ENCODE measurements at regions not wholly inside any gene's neighbourhood (a gene's known extent, or its start where the extent isn't known, plus 50 kb on each side); places are given as distances from the start of the nearest gene placed in this dataset.

DNA sequence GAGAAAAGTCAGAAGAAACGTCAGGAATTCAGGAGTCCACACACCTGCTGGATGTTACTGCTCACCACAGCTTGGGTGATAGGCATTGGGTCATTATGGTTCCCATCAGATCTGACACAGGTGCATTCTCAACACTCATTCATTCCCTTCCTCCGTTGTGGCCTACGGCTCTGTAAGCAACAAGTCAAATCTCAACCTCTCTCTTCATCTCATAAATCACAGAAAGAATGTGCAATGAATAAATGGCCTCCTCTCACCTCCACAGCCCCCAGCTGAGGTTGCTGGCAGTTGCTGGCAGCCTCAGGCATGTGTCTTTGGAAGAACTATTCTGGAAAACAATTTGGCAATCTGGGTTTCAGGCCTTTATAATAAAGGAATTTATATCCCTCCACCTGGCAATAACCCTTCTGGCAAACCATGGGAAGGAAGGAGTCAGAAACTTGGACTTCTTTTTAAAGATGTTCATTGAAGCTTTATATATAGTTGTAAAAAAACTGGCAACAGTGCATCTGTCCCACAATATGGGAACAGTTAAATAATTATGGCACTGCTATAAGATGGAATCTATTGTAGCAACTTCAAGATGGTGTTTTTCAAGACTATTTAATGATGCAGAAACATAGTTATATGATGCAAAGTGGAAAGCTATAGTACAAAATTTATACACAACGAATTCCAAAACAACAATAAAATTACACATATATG is 175.4 kb downstream of the ANAPC1 start:
- H3K27ac ChIP-seq (ENCODE audit: low read depth in 2 of 2, low read length in 1 of 2), result no peak overlapping the region
- 61 to 65% methylated on average over 4 of the region's 4 CpGs for WGBS, 2 donors
- no peaks in the 10 kb centered on the region for H3K27me3 ChIP-seq (ENCODE audit: control insufficient read depth in 1 of 2, insufficient read depth in 2 of 2, low read length in 2 of 2)
- no peak overlapping the region for H3K4me3 ChIP-seq (ENCODE audit: low read depth in 1 of 2, low read length in 2 of 2)
- H3K4me1 ChIP-seq (ENCODE audit: control insufficient read depth in 2 of 2, insufficient read depth in 2 of 2, low read length in 1 of 2), result peaks cover 10 to 26% of the 10 kb centered on the region in 2 donors
- H3K9me3 ChIP-seq (ENCODE audit: control insufficient read depth in 2 of 2, insufficient read depth in 1 of 2, low read depth in 1 of 2, low read length in 1 of 2), result peaks cover 0 to 6% of the 10 kb centered on the region in 2 donors
- no peaks in the 10 kb centered on the region for H3K36me3 ChIP-seq (ENCODE audit: control insufficient read depth in 2 of 2, insufficient read depth in 2 of 2, low read length in 1 of 2)

DNA sequence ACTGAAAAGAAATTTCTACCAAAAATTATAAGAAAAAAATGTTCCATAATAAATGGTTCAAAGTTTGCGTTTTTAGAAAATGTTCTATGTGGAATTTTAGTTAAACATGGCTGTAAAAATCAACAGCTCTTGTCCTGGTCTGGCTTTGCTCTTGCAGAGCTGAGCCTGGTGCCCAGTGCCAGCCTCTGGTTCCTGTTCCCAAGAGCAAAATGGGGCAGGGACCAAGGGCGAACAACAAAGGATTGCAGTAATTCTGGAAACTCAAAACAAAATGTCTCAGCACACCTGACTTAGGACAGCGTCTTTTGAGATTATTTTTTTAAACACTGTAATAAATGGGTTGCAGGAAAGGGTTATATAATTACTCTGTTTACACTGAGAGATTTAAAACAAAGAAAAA is 174.7 kb downstream of the ANAPC1 start:
- 72 to 73% methylated on average over 3 of the region's 3 CpGs for WGBS, 2 donors
- no peak overlapping the region for H3K27ac ChIP-seq (ENCODE audit: low read depth in 2 of 2, low read length in 1 of 2)
- H3K36me3 ChIP-seq (ENCODE audit: control insufficient read depth in 2 of 2, insufficient read depth in 2 of 2, low read length in 1 of 2), result no peaks in the 10 kb centered on the region
- no peak overlapping the region for H3K4me3 ChIP-seq (ENCODE audit: low read depth in 1 of 2, low read length in 2 of 2)
- no peaks in the 10 kb centered on the region for H3K27me3 ChIP-seq (ENCODE audit: control insufficient read depth in 1 of 2, insufficient read depth in 2 of 2, low read length in 2 of 2)
- H3K9me3 ChIP-seq (ENCODE audit: control insufficient read depth in 2 of 2, insufficient read depth in 1 of 2, low read depth in 1 of 2, low read length in 1 of 2), result peaks cover 0 to 6% of the 10 kb centered on the region in 2 donors
- peaks cover 10 to 22% of the 10 kb centered on the region in 2 donors for H3K4me1 ChIP-seq (ENCODE audit: control insufficient read depth in 2 of 2, insufficient read depth in 2 of 2, low read length in 1 of 2)

DNA sequence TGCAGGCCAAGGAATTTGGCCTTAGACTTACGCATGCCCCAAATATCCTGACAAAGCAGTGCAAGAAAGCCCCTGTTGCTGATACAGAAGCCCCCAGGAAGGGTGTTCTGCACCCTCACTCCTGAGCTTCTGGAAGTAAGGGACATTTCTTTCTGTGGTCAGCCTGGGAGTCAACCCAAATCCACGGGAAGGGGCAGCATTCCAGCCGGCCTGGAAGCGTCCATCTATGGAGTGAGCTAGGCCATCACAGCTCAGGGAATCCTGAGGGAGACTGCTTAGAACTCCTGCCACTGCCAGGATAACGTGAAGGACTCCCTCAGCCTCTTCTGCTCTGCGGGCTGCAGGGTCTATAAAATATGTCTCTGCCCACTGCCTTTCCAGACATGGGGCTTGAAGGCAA is 173.9 kb downstream of the ANAPC1 start:
- Histone ChIP-seq H3K9me3 (ENCODE audit: control insufficient read depth in 2 of 2, insufficient read depth in 1 of 2, low read depth in 1 of 2, low read length in 1 of 2) (peaks cover 0 to 6% of the 10 kb centered on the region in 2 donors), H3K27ac (ENCODE audit: low read depth in 2 of 2, low read length in 1 of 2) (no peak overlapping the region), H3K27me3 (ENCODE audit: control insufficient read depth in 1 of 2, insufficient read depth in 2 of 2, low read length in 2 of 2) (no peaks in the 10 kb centered on the region), H3K36me3 (ENCODE audit: control insufficient read depth in 2 of 2, insufficient read depth in 2 of 2, low read length in 1 of 2) (no peaks in the 10 kb centered on the region), H3K4me1 (ENCODE audit: control insufficient read depth in 2 of 2, insufficient read depth in 2 of 2, low read length in 1 of 2) (peaks cover 10 to 19% of the 10 kb centered on the region in 2 donors), H3K4me3 (ENCODE audit: low read depth in 1 of 2, low read length in 2 of 2) (no peak overlapping the region)
- WGBS, 2 donors, result 69 to 76% methylated on average over 6 of the region's 6 CpGs

DNA sequence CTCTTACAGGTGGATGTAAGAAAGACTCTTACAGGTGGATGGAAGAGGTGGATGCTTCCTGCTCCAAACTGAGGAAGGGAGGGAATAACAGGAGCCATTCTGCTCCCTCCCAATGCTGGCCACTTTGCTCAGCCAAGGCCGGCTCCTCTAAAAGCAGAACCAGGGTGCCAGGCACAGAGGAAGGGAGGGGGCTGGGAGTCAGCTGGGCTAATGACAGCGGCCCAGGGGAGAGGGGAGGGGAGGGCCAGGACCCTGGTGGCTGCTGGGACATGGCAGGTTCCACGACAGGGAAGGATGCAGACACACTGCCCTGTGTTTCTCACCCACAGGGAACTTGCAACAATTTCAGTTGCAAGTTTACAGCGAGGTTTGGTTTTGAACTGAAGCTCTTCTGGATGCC is 173.4 kb downstream of the ANAPC1 start:
- H3K27me3 ChIP-seq (ENCODE audit: control insufficient read depth in 1 of 2, insufficient read depth in 2 of 2, low read length in 2 of 2), result no peaks in the 10 kb centered on the region

DNA sequence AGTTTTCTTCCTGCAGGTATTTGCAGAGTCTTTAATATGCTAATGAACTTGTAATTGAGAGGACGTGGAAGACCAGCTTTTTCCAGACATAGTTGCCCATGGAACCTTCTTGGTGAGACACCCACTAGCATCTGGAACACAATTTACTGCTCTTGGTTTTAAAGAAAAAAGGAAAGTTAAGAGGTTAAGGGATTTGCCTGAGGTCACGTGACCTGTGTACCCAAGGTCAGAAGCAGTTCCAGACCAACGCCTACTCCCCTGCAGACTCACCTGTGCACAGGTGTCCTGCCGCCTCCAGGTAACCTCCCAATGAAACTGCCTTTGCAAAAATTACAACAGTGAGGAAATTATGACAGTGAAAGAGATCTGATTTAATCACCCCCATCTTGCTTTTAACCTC is 172.7 kb downstream of the ANAPC1 start:
- Histone ChIP-seq H3K27me3 (ENCODE audit: control insufficient read depth in 1 of 2, insufficient read depth in 2 of 2, low read length in 2 of 2) (no peaks in the 10 kb centered on the region), H3K9me3 (ENCODE audit: control insufficient read depth in 2 of 2, insufficient read depth in 1 of 2, low read depth in 1 of 2, low read length in 1 of 2) (peaks cover 0 to 6% of the 10 kb centered on the region in 2 donors), H3K4me1 (ENCODE audit: control insufficient read depth in 2 of 2, insufficient read depth in 2 of 2, low read length in 1 of 2) (peaks cover 7 to 15% of the 10 kb centered on the region in 2 donors), H3K27ac (ENCODE audit: low read depth in 2 of 2, low read length in 1 of 2) (no peak overlapping the region), H3K36me3 (ENCODE audit: control insufficient read depth in 2 of 2, insufficient read depth in 2 of 2, low read length in 1 of 2) (no peaks in the 10 kb centered on the region), H3K4me3 (ENCODE audit: low read depth in 1 of 2, low read length in 2 of 2) (no peak overlapping the region)
- 92 to 93% methylated on average over 4 of the region's 4 CpGs for WGBS, 2 donors

More for the DNA sequence above, 173.4 kb downstream of the ANAPC1 start:
- Histone ChIP-seq H3K9me3 (ENCODE audit: control insufficient read depth in 2 of 2, insufficient read depth in 1 of 2, low read depth in 1 of 2, low read length in 1 of 2) (peaks cover 0 to 6% of the 10 kb centered on the region in 2 donors), H3K36me3 (ENCODE audit: control insufficient read depth in 2 of 2, insufficient read depth in 2 of 2, low read length in 1 of 2) (no peaks in the 10 kb centered on the region), H3K4me3 (ENCODE audit: low read depth in 1 of 2, low read length in 2 of 2) (no peak overlapping the region), H3K27ac (ENCODE audit: low read depth in 2 of 2, low read length in 1 of 2) (no peak overlapping the region), H3K4me1 (ENCODE audit: control insufficient read depth in 2 of 2, insufficient read depth in 2 of 2, low read length in 1 of 2) (peaks cover 7 to 15% of the 10 kb centered on the region in 2 donors)
- 87 to 94% methylated on average over 4 of the region's 4 CpGs for WGBS, 2 donors

DNA sequence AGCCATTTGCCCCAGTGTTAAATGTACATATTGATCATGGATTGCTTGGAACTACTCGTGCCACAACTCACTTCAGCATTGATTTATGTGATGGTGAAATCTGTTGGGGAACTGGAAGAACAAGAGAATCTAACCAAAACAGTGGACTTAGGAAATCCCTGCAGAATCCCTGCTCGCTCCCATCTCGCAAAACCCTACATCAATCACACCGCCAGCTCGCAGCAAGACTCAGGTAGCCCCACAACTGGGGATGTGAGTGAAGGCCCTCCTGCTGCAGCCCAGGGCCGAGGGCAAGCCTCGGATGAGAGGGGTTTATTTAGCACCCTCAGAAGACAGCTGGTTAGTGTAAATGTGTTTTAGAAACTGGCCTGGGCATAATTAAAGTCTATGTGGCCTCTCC is 171.6 kb downstream of the ANAPC1 start:
- peaks cover 0 to 7% of the 10 kb centered on the region in 2 donors for H3K4me1 ChIP-seq (ENCODE audit: control insufficient read depth in 2 of 2, insufficient read depth in 2 of 2, low read length in 1 of 2)
- no peaks in the 10 kb centered on the region for H3K36me3 ChIP-seq (ENCODE audit: control insufficient read depth in 2 of 2, insufficient read depth in 2 of 2, low read length in 1 of 2)
- H3K27me3 ChIP-seq (ENCODE audit: control insufficient read depth in 1 of 2, insufficient read depth in 2 of 2, low read length in 2 of 2), result no peaks in the 10 kb centered on the region

DNA sequence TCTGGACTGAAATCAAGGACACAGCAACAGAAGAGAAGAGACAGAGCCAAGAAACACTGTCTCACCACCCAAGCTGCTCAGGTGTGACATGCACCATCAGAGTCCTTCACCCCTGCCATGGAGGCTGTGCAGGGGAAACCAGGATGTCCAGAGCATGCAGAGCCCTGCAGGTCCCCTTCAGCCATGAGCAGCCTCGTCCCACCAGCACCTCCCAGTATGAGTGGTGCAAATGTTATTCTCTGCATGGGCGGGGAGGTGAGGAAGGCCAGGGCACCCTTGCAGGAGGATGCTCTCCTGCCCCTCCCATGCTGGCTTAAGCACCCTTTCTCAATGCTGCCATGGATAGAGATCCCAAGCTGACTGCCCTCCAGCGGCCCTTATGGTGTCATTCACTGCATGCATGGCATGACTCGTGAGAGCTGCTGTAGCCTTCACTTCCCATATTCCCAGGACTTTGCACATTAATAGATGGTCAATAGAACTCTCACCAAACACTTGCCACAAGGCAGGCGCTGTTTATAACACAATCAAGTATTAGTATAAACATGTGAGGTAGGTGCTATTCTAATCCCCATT is 171.0 kb downstream of the ANAPC1 start:
- Histone ChIP-seq H3K4me1 (ENCODE audit: control insufficient read depth in 2 of 2, insufficient read depth in 2 of 2, low read length in 1 of 2) (peaks cover 0 to 7% of the 10 kb centered on the region in 2 donors), H3K4me3 (ENCODE audit: low read depth in 1 of 2, low read length in 2 of 2) (no peak overlapping the region), H3K9me3 (ENCODE audit: control insufficient read depth in 2 of 2, insufficient read depth in 1 of 2, low read depth in 1 of 2, low read length in 1 of 2) (peaks cover 0 to 6% of the 10 kb centered on the region in 2 donors), H3K27me3 (ENCODE audit: control insufficient read depth in 1 of 2, insufficient read depth in 2 of 2, low read length in 2 of 2) (no peaks in the 10 kb centered on the region), H3K27ac (ENCODE audit: low read depth in 2 of 2, low read length in 1 of 2) (no peak overlapping the region), H3K36me3 (ENCODE audit: control insufficient read depth in 2 of 2, insufficient read depth in 2 of 2, low read length in 1 of 2) (no peaks in the 10 kb centered on the region)
- WGBS, 2 donors, result 91 to 93% methylated on average over 5 of the region's 5 CpGs

More for the DNA sequence above, 171.6 kb downstream of the ANAPC1 start:
- WGBS, 2 donors, result 82 to 91% methylated on average over 7 of the region's 7 CpGs
- Histone ChIP-seq H3K9me3 (ENCODE audit: control insufficient read depth in 2 of 2, insufficient read depth in 1 of 2, low read depth in 1 of 2, low read length in 1 of 2) (peaks cover 0 to 6% of the 10 kb centered on the region in 2 donors), H3K4me3 (ENCODE audit: low read depth in 1 of 2, low read length in 2 of 2) (no peak overlapping the region), H3K27ac (ENCODE audit: low read depth in 2 of 2, low read length in 1 of 2) (no peak overlapping the region)

DNA sequence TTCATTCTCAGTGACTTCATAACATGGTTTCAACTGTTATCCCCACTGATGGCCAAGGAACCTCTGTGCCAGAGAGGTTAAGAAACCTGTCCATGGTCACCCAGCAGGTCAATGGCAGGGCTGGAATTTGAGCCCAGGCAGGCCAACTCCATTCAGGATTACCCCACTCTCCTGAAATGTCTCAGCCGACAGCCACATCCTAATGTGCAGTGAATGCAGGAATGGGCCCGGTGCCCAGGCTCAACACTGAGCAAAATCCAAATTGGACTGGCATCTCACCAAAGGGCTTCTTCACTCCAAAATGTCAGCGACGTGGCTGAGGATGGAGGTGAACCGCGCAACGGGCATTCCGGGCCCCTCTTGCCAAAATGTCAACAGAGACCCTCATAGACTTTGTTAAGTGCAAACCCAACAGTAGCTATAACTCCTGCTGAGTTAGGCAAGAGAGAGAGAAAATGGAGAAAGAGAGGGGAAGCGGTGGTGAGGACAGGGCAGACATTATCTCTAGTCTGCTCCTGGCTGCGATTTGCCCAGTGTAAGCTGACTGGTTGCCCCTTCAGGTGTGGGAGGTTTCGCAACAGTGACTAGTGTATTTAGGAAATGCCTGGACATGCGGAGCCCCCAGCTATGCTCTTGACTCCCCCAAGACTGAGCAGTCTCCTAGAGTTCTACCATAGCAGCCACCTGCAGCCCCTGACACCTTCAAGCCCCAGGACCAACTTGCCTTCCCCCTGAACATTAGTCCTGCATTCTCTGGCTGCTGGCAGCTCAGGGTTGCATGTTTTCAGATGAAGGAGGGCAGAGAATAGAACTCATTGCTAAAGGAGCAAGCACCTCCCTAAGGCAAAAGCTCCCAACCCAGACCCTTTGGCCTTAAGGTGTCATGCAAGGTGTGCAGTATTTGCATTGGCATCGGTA is 167.7 kb downstream of the ANAPC1 start:
- no peaks in the 10 kb centered on the region for H3K27me3 ChIP-seq (ENCODE audit: control insufficient read depth in 1 of 2, insufficient read depth in 2 of 2, low read length in 2 of 2)
- WGBS, 2 donors, result 71 to 79% methylated on average over 13 of the region's 13 CpGs
- no peaks in the 10 kb centered on the region for H3K36me3 ChIP-seq (ENCODE audit: control insufficient read depth in 2 of 2, insufficient read depth in 2 of 2, low read length in 1 of 2)
- H3K4me1 ChIP-seq (ENCODE audit: control insufficient read depth in 2 of 2, insufficient read depth in 2 of 2, low read length in 1 of 2), result no peaks in the 10 kb centered on the region
- H3K9me3 ChIP-seq (ENCODE audit: control insufficient read depth in 2 of 2, insufficient read depth in 1 of 2, low read depth in 1 of 2, low read length in 1 of 2), result peaks cover 0 to 6% of the 10 kb centered on the region in 2 donors
- no peak overlapping the region for H3K27ac ChIP-seq (ENCODE audit: low read depth in 2 of 2, low read length in 1 of 2)
- no peak overlapping the region for H3K4me3 ChIP-seq (ENCODE audit: low read depth in 1 of 2, low read length in 2 of 2)

DNA sequence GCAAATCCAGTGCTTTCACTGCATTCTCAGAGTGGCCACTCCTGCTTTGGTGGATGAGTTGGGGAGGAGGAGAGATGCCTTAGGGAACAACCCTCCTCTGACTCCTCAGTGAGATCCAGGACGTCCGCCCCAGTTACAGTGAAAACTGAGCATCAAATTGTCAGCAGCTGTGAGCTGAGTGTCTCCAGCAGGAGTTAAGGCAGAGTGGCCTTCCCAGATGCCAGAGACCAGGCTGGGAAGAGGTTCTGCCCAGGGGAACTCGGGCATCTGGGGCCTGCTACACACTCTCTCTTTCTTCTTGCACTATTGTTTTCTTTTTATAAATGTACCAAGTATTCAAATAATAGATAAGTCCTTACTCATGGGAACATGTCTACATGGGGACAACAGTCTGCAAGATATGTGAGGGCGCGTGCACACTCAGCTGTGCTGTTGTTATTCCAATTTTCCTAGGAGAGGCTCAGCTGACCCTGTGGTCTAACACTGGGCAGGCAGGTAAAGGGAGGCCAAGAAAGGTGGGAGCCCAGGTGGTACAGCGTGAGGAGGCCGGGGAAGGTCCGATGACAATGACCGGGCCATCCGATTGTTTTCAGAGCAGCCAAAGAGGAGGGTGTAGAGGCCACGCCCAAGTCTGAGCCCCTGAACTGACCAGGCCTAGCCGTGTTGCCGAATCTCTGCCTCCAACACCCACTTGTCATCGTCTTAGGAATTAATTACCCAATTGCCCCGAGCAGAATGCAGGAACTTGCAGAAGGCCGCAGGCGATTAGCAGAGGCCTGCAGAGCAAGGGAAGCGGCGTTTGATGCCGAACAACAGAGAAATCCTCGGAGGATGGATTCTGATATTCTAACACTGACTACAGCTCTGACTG is 166.9 kb downstream of the ANAPC1 start:
- Histone ChIP-seq H3K9me3 (ENCODE audit: control insufficient read depth in 2 of 2, insufficient read depth in 1 of 2, low read depth in 1 of 2, low read length in 1 of 2) (peaks cover 0 to 2% of the 10 kb centered on the region in 2 donors), H3K27ac (ENCODE audit: low read depth in 2 of 2, low read length in 1 of 2) (no peak overlapping the region), H3K4me1 (ENCODE audit: control insufficient read depth in 2 of 2, insufficient read depth in 2 of 2, low read length in 1 of 2) (no peaks in the 10 kb centered on the region), H3K27me3 (ENCODE audit: control insufficient read depth in 1 of 2, insufficient read depth in 2 of 2, low read length in 2 of 2) (no peaks in the 10 kb centered on the region), H3K36me3 (ENCODE audit: control insufficient read depth in 2 of 2, insufficient read depth in 2 of 2, low read length in 1 of 2) (no peaks in the 10 kb centered on the region), H3K4me3 (ENCODE audit: low read depth in 1 of 2, low read length in 2 of 2) (no peak overlapping the region)
- WGBS, 2 donors, result 87 to 90% methylated on average over 21 of the region's 21 CpGs

All from esophagus (tissue), 2 donors.